Astrocyte (in vitro differentiated cells and primary cell): ENCODE measurements at regions not wholly inside any gene's neighbourhood (a gene's known extent, or its start where the extent isn't known, plus 50 kb on each side); places are given as distances from the start of the nearest gene placed in this dataset.

Source experiments
- EZH2 ChIP-seq: IDR thresholded peaks from 2 replicates; pipeline ENCODE4 v1.6.1; 2012; ENCODE audit warnings: mild to moderate bottlenecking, low read length, inconsistent platforms; ENCODE audit not compliant: insufficient read depth
- TF ChIP-seq, protein P1 (sequence below): IDR thresholded peaks from 2 replicates; pipeline ENCODE4 v1.5.1; 2011; ENCODE audit warnings: low read depth, mild to moderate bottlenecking, inconsistent platforms, low read length, moderate library complexity; ENCODE audit not compliant: insufficient read depth

DNA sequence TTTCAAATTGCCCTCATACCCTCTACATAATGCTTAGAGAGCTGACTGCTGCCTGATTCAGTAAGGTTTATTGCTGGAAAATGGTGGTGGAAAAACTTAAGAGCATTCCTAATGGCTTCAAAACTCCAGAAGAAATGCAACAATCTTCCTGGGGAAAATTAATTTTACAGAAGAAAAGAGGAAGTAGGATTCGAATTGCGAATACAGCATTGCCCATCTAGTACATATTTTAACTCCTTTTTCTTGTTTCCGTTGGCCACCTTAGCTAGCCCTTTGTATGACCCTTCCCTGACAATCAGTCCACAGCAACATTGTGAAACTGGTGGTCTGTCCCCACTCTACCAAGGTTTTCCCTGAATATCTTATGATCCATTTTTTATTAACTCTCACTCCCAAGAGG, 224.7 kb downstream of the MTX2 start:
- TF ChIP-seq, protein P1, sequence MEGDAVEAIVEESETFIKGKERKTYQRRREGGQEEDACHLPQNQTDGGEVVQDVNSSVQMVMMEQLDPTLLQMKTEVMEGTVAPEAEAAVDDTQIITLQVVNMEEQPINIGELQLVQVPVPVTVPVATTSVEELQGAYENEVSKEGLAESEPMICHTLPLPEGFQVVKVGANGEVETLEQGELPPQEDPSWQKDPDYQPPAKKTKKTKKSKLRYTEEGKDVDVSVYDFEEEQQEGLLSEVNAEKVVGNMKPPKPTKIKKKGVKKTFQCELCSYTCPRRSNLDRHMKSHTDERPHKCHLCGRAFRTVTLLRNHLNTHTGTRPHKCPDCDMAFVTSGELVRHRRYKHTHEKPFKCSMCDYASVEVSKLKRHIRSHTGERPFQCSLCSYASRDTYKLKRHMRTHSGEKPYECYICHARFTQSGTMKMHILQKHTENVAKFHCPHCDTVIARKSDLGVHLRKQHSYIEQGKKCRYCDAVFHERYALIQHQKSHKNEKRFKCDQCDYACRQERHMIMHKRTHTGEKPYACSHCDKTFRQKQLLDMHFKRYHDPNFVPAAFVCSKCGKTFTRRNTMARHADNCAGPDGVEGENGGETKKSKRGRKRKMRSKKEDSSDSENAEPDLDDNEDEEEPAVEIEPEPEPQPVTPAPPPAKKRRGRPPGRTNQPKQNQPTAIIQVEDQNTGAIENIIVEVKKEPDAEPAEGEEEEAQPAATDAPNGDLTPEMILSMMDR, result no peak
- TF ChIP-seq EZH2, result no peak
